Glomerular visceral epithelial cell (primary cell): ENCODE measurements at regions not wholly inside any gene's neighbourhood (a gene's known extent, or its start where the extent isn't known, plus 50 kb on each side); places are given as distances from the start of the nearest gene placed in this dataset.
A peak's percentile ranks its signal among the peaks of the same experiment; 100 is the strongest.

Experiments
- DNase-seq: peaks from one replicate; pipeline ENCODE4 v3.0.0-alpha.2; 2016; ENCODE audit errors: extremely low spot score

DNA sequence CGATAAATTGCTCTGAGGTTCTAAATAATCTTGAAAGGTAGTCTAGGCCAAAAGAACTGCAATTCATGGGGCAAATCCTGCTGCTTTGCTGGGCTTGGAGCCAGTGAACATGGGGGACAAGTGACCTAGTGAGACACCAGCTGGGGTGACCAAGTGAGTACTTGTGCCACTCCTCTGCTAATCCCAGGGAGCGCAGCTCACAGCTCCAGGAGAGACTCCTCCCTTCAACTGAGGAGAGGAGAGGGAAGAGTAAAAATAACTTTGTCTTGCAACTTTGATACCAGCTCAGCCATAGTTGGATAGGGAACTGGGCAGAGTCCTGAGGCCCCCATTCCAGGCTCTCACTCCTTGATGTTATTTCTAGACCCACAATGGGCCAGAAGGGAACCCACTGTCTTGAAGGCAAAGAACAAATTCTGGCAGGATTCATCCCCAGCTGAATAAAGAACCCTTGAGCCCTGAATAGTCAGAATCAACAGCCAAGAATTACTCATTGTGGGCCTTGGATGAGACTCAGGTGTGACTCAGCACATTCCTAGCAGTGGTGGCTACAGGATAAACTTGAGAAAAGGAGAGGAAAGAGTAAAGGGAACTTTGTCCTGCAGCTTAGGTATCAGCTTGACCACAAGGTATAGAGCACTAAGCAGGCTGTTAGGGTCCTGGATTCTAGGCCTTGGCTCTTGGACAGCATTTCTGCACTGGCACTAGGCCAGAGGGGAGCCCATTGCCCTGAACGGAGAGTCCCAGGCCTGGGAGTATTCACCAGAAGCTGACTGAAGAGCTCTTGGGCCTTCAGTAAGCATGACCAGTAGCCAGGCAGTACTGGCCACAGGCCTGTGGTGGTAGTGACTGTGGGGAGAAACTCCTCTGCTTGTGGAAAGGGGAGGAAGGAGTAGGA, 288.3 kb upstream of the CDH18 start:
- peak; percentile 91 for DNase-seq

GRCh38 chr5:20266066-20266465, 278.1 kb upstream of the CDH18 start:
- no peak for DNase-seq

DNA sequence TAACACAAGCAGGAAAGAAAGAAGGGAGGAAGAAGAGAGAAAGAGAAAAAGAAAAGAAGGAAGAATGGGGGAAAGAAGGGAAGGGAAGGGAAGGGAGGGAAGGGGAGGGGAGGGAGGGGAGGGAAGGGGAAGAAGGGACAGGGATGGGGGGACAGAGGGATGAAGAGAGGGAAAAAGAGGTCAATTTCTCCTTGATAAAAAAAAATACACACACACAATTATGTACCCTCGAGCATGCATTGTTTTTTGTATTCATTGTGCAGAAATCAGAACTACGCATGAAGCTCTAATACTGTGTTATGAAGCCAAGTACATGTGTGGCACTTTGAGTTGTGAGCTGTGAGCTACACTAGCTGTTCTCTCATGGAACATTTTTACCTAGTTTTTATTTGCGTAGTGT, 274.9 kb upstream of the CDH18 start:
- DNase-seq: no peak

DNA sequence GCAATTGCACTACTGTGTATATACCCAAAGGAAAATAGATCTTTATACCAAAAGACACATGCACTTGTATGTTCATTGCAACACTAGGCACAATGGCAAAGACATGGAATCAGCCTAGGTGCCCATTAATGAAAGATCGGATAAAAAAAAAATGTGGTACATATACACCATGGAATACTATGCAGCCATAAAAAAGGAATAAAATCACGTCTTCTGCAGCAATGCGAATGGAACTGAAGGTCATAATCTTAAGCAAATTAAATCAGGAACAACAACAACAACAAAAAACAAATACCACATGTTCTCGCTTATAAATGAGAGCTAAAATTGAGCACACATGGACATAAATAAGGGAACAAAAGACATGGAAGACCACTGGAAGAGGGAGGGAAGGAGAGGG, 266.7 kb upstream of the CDH18 start:
- DNase-seq: no peak

GRCh38 chr5:20248118-20248517, 260.1 kb upstream of the CDH18 start:
- no peak for DNase-seq

- no peak for DNase-seq
These were observed 257.5 kb upstream of the CDH18 start for GRCh38 chr5:20245432-20245974.

- no peak for DNase-seq
These were observed 253.4 kb upstream of the CDH18 start for GRCh38 chr5:20241351-20241750.

DNA sequence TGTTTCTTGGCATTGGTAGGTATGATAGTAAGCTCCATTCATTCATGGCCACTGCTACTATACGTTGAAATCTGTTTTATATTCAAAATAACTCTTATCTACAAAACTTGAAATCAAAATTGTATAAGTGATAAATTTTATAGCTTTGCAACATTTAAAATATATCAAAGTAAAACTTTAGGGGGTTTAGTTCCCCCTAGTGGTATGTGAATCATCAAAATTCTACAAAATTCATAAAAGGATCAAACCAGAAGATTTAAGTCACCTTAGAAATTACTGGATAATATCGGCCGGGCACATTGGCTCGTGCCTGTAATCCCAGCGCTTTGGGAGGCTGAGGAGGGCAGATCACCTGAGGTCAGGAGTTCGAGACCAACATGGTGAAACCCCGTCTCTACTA, 243.0 kb upstream of the CDH18 start:
- DNase-seq: no peak

GRCh38 chr5:20230010-20230409, 242.0 kb upstream of the CDH18 start:
- no peak for DNase-seq

GRCh38 chr5:20229303-20230005, 241.5 kb upstream of the CDH18 start:
- no peak for DNase-seq

DNA sequence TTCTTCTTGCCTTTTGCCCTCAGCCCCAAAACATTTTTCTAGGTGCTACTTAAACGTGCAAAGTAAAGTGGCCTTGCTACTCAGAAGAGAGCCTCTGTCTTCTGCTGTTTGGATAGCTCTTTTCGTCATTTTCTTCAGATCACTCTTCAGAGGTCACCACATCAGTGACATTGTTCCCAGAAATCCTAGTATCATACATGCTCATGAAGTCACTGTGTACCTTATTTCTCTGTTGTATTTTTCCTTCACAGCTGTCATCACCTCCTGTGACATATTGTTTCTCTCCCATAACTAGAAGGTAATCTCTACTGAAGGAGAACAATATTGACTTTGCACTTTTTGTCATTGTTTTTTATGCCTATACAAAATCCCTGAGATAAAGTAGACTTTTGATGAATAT, 237.0 kb upstream of the CDH18 start:
- DNase-seq: no peak

GRCh38 chr5:20224046-20224445, 236.0 kb upstream of the CDH18 start:
- DNase-seq: no peak

DNA sequence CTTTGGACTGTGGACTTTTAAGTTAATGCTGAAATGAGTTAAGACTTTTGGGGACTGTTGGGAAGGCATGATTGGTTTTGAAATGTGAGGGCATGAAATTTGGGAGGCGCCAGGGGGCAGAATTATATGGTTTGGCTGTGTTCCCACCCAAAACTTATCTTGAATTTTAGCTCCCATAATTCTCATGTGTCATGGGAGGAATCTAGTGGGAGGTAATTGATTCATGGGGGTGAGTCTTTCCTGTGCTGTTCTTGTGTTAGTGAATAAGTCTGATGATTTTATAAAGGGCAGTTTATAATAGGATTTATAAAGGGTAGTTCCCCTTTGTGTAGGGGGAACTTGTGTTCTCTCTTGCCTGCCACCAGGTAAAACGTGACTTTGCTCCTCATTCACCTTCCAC, 235.5 kb upstream of the CDH18 start:
- no peak for DNase-seq

GRCh38 chr5:20215257-20215656, 227.3 kb upstream of the CDH18 start:
- no peak for DNase-seq

DNA sequence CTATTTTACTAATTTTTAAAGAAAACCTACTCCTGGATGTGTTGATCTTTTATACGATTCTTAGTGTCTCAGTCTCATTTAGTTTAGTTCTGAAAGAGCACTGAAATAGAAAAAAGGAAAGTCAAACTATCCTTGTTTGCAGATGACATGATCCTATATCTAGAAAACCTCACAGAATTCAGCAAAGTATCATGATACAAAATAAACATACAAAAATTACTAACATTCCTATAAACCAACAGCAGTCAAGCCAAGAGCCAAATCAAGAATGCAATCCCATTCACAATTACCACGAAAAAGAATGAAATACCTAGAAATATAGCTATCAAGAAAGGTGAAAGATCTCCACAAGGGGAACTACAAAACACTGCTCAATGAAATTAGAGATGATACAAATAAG, 225.8 kb upstream of the CDH18 start:
- no peak for DNase-seq

DNA sequence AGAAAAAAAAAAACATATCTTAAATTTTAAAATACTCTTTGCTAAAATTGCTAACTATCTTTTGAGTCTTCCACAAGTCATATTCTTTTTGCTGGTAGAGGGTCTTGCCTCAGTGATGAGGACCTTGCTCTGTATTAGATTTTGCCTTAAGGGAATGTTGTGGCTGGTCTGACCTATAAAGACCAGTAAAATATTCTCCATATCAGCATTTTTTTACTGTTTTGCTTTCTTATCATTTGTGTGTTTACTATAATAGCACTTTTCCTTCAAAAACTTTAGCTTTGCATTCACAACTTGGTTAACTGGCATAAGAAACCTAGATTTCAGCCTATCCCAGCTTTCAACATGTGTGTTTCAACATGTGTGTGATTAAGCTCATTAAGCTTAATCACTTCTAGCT, 224.7 kb upstream of the CDH18 start:
- DNase-seq: no peak

DNA sequence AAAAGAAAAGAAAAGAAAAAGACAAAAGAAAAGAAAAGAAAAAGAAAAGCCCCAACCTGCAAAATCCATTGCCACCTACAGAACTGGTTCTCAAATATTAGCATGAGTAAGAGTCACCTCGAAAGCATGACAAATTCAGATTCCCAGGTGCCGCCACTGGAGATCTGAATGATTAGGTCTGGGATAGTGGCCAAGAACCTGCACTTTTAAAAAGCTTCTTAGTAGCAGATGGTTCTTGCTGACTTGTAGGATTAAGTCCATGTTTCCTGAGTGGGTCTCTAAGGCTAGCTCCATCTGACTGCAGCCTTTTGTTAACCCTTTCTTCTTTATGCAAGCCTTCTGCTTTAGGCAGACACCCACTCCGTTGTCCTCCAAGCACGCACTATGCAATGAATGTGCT, 178.5 kb upstream of the CDH18 start:
- DNase-seq: no peak

GRCh38 chr5:20158006-20158405, 170.0 kb upstream of the CDH18 start:
- no peak for DNase-seq

GRCh38 chr5:20157089-20157488, 169.1 kb upstream of the CDH18 start:
- DNase-seq: no peak

GRCh38 chr5:20145240-20145639, 157.2 kb upstream of the CDH18 start:
- no peak for DNase-seq

GRCh38 chr5:20129501-20129900, 141.5 kb upstream of the CDH18 start:
- DNase-seq: no peak

GRCh38 chr5:20128343-20128742, 140.3 kb upstream of the CDH18 start:
- no peak for DNase-seq

DNA sequence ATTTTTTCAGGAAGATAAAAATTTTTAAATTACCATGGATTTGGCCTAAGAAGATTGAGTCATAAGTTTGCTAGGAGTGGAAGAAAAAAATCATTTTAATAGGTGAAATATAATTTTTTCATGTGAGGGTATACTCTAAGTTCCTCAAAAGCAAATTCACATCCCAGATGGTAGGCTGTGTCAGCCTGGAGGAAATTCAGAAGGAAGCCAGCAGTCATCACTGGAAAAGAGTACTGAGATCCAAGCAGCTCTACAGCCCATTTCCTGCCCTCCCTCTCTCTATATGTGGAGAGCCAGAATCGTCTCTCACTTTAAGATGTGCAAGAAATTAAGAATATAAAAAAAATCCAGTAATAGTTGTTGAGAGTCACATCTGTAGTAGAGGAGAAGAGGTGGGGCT, 126.5 kb upstream of the CDH18 start:
- no peak for DNase-seq
